GM21526 (cell line): ENCODE measurements at regions not wholly inside any gene's neighbourhood (a gene's known extent, or its start where the extent isn't known, plus 50 kb on each side); places are given as distances from the start of the nearest gene placed in this dataset.
"Not testable (repeated sequence)": the region's sequence is repeated elsewhere in the genome, so short reads cannot be mapped to it uniquely, and the experiment has no call there.

Experiments used
- ATAC-seq: cut with Tn5 transposase; IDR thresholded peaks from one replicate; pipeline ENCODE4 v1.9.1; 2021; ENCODE audit warnings: moderate library complexity; ENCODE audit not compliant: unreplicated experiment, low FRiP score

DNA sequence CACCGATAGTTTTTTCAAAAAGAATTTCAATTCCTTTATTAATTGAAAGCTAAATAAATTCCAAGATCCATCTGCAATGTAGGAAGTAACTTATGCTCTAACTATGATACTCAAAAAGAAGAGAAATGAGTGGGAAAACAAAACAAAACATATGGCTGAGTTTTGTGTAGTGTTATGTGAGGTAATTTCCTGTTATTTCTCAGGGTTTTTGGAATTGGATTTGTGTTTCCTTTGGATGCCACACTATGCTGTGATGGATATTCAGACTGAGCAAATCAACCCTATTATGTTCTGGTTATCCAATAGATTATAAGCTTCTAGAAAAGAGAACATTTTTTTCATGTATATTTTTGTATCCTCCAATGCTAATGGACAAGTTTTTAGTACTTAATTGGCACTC lies 73.4 kb upstream of the RAPGEF2 start:
- ATAC-seq: no peak

GRCh38 chr4:159030297-159030696 lies 72.6 kb upstream of the RAPGEF2 start:
- not testable (repeated sequence) for ATAC-seq

- ATAC-seq: no peak
Observed at GRCh38 chr4:159035570-159035969, 67.3 kb upstream of the RAPGEF2 start.

GRCh38 chr4:159038536-159038935 lies 64.3 kb upstream of the RAPGEF2 start:
- ATAC-seq: no peak

- ATAC-seq: no peak
Observed at GRCh38 chr4:159041054-159042034, 61.5 kb upstream of the RAPGEF2 start.

DNA sequence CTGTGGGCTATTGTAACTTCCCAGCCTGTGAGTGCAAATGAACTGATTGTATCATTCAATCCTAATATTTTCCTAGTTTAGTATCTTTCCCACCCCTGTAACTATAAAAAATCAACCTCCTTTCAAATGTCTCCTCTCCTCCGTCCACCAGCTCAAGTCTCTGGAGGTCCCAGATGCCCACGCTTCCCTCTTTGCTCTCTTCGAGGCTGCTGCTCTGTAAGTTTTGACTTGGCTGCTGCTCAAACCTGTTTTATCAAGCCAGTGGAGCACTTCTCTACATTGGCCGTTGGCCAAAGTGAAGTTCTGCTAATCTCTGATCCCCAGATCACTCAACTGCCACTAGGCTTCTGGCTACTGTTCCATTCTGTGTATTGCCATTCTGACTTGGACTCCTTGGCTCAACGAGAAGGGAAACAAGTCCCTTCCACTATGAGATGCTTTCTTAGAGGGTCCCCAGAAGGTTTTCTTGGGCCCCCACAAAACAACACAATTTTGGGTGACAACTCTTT lies 60.7 kb upstream of the RAPGEF2 start:
- no peak for ATAC-seq

- ATAC-seq: no peak
Observed at GRCh38 chr4:159042868-159043267, 60.0 kb upstream of the RAPGEF2 start.

DNA sequence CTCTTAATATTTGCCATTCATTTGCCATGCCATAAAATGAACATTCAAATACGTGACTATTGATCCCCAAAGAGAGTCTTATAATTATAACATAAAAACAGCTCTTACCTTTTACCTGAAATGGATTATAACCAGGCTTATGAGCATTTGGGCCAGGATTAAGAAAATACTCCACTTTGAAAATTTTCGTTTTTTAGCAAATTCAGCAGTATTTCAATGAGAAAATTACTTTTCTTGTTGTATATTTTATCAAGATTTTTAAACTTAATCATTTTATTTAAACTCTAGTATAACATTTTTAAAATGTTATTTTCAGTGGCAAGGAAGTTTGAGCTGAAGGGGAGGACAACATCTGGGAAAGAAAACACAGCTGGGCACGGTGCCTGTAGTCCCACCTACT lies 59.0 kb upstream of the RAPGEF2 start:
- ATAC-seq: no peak

GRCh38 chr4:159045321-159045720 lies 57.6 kb upstream of the RAPGEF2 start:
- no peak for ATAC-seq

DNA sequence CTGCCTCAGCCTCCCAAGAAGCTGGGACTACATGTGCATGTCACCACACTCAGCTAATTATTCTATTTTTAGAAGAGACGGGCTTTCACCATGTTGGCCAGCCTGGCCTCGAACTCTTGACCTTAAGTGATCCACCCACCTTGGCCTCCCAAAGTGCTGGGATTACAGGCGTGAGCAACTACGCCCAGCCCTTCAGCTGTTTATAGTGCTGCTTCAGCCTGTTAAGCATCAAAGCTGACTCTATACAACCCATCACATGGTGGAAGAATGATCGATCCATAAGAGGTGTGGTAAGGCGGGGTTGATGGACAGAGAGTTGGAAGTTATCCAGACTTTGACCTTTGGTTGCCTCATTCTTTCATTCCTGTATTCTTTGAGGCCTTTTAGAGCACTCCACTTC lies 56.2 kb upstream of the RAPGEF2 start:
- ATAC-seq: no peak

DNA sequence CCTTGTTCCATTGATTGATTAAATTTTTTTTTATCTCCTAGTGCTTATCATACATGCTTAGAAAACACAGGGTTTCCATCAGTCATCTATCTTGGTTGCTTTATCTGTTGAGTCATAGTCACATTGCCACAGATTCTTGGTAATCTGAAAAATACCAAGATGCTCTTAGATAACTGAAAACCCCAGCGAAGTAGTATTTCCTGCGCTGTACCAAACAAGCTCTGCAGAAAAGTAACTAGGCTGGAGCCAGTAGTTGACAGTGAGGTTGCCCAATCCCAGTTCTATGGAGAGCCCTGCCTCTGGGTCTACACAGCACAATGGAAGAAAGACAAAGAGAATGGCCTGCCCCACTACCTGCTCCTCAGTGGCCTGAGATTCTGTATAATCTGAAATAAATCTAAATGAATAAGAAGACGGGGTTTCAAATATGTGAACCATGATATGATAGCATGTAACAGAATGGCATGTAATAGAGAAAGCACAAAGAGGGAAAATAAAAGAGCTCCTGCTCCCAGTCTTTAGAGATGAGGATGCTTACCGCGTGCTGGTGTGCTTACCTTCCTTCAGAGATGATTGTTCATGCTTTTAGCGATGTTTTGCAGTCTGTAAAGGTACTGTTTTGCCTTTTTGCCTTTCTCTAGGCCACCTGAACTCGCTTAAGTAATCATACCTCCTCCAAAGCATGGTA lies 55.3 kb upstream of the RAPGEF2 start:
- no peak for ATAC-seq

DNA sequence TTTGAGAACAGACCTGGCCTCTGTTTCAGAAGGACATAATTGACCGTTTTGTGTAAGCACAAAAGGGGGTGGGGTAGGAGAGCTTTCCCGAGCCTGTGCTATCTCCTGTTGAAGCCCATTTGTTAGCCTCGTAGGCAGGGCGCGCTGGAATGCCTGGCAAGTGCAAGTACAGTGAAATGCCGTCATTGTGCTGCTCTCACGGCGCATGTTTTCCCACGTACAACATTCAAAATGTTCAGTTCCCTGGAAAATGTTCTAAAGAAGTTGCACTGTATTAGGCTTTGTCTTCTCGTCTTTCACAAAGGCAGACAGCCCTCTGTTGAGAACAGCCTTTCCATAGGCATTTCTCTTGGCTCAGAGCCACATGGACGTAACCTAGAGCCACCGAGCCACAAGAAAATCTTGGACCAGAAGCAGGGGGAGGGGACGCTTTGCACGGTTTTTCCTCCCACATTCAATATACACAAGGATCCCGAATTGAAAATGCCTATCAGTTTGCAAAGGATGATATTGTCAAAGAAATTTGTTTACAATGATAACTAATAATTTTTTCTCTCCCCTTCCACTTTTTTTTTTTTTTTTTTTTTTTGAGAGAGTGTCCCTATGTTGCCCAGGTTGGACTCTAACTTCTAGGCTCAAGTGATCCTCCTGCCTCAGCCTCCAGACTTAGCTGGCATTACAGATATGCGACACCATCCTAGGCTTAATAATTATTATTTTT lies 54.6 kb upstream of the RAPGEF2 start:
- ATAC-seq: no peak

DNA sequence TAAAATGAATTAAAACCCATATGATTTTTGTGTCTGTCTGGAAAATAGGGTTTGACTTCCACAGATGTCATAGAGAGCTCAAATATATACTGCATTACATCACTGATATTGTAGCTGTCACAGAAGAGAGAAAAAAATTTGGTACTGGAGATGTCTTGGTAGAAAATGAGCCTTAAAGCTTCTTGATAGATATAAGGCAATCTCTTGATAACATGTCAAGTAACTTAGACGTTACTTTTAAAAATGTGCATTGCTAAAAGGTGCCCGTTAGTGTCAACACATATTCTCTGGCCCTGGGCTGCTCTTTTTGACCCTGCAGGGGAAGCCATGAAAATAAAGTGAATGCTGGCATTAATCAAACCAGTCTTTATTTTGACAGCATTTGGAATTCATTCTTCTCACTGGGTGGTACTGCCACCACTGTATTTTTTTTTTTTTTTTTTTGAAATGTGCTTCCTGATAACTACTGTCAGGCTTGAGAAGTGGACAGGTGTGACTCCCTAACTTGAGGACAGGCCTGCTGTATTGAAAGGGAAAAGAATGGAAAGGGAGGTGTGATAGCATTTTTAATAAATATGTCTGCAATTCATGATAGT lies 53.0 kb upstream of the RAPGEF2 start:
- no peak for ATAC-seq

DNA sequence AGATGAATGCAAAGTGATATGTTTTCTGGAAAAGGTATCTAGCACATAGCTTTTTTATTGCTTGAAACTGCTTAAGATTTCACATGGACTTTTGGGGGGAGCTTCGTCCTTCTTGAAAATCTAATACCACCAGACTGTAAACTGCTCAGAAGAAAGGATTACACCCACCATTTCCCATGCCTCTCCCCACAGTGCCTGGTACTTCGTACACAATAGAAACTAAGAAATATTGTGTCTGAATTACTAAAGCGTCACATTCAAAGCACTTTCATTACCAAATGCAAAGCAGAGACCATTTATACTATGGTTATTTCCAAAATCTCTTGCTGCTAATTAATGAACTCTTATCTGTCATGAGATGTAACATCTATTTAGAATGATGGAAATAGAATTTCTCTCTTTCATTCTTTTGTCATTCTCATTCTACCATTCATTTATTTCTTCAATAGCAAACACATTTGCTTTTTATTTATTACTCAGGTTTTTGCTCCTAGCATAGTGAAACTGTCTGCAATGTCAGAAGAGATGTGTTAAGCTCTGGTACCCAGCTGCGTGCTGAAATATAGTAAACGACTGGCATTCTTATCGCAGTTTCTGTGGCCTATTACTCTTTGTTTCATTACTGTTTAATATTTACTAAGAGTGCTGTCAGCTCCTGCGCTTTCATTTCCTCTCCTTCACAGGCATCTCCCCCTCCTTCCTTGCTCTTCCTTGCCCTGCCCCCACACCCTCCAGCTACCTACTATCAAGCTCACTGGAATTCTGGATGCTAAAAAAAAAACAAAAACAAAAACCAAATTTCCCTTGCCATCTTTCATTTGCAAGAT lies 51.4 kb upstream of the RAPGEF2 start:
- peak; percentile 92 for ATAC-seq

GRCh38 chr4:159052315-159052714 lies 50.6 kb upstream of the RAPGEF2 start:
- peak; percentile 45 for ATAC-seq
